Spinal cord (tissue), 9 donors: ENCODE measurements at regions not wholly inside any gene's neighbourhood (a gene's known extent, or its start where the extent isn't known, plus 50 kb on each side); places are given as distances from the start of the nearest gene placed in this dataset.

Experiments used
- DNase-seq, 6 donors: peaks; one replicate each; pipeline versions ENCODE4 v3.0.0 to v3.0.0-alpha.2; 2013 to 2015; ENCODE audit warnings: low spot score in 6 of 6, low read depth in 4 of 6
- H3K27ac ChIP-seq: one replicate; pipeline ENCODE4 v1.5.1; 2013; ENCODE audit warnings: low read depth, low read length, control low read depth
- H3K27me3 ChIP-seq: one replicate; pipeline ENCODE4 v1.6.1; 2013; ENCODE audit warnings: low read length; ENCODE audit not compliant: control insufficient read depth, insufficient read depth
- H3K36me3 ChIP-seq: one replicate; pipeline ENCODE4 v1.6.1; 2013; ENCODE audit warnings: low read length; ENCODE audit not compliant: control insufficient read depth, insufficient read depth
- H3K4me1 ChIP-seq: one replicate; pipeline ENCODE4 v1.6.1; 2013; ENCODE audit warnings: low read length; ENCODE audit not compliant: control insufficient read depth, insufficient read depth
- H3K4me3 ChIP-seq: one replicate; pipeline ENCODE4 v1.5.1; 2013; ENCODE audit warnings: low read depth, low read length, control low read depth
- H3K9me3 ChIP-seq: one replicate; pipeline ENCODE4 v1.6.1; 2013; ENCODE audit warnings: low read length; ENCODE audit not compliant: control insufficient read depth, insufficient read depth
- WGBS: methylation state at CpG from one replicate; pipeline ENCODE4 v1.1.5; 2013; ENCODE audit warnings: missing lambda C conversion rate; ENCODE audit not compliant: insufficient coverage; 5-methylcytosine and 5-hydroxymethylcytosine counted together
- donor health status: healthy.

GRCh38 chr16:48452991-48453760 is 68.0 kb upstream of the SIAH1 start:
- Histone ChIP-seq H3K27me3 (no peaks in the 10 kb centered on the region), H3K36me3 (no peaks in the 10 kb centered on the region), H3K9me3 (no peaks in the 10 kb centered on the region), H3K27ac (no peak overlapping the region), H3K4me1 (no peaks in the 10 kb centered on the region), H3K4me3 (no peak overlapping the region)
- WGBS, result 78% methylated on average over 11 of the region's 11 CpGs
- DNase-seq, result no peak

- H3K4me3 ChIP-seq, result no peak overlapping the region
- H3K27me3 ChIP-seq, result no peaks in the 10 kb centered on the region
- no peaks in the 10 kb centered on the region for H3K4me1 ChIP-seq
- WGBS, result 91% methylated on average over 1 of the region's 8 CpGs
- no peak for DNase-seq
- H3K36me3 ChIP-seq, result no peaks in the 10 kb centered on the region
- H3K27ac ChIP-seq, result no peak overlapping the region
- no peaks in the 10 kb centered on the region for H3K9me3 ChIP-seq
Measured at GRCh38 chr16:48451323-48451722, 66.1 kb upstream of the SIAH1 start.

- H3K4me1 ChIP-seq, result no peaks in the 10 kb centered on the region
- no peaks in the 10 kb centered on the region for H3K27me3 ChIP-seq
- no peaks in the 10 kb centered on the region for H3K36me3 ChIP-seq
- no CpG with 5 or more reads among the region's 1 CpG for WGBS
- H3K4me3 ChIP-seq, result no peak overlapping the region
- H3K9me3 ChIP-seq, result no peaks in the 10 kb centered on the region
- no peak for DNase-seq
- no peak overlapping the region for H3K27ac ChIP-seq
Measured at GRCh38 chr16:48450367-48450766, 65.2 kb upstream of the SIAH1 start.

- Histone ChIP-seq H3K4me1 (no peaks in the 10 kb centered on the region), H3K36me3 (no peaks in the 10 kb centered on the region), H3K27me3 (no peaks in the 10 kb centered on the region), H3K27ac (no peak overlapping the region), H3K9me3 (no peaks in the 10 kb centered on the region), H3K4me3 (no peak overlapping the region)
- WGBS, result 97% methylated on average over 7 of the region's 9 CpGs
- no peak for DNase-seq
Measured at GRCh38 chr16:48448841-48449481, 63.7 kb upstream of the SIAH1 start.

GRCh38 chr16:48447940-48448536 is 62.8 kb upstream of the SIAH1 start:
- no peaks in the 10 kb centered on the region for H3K27me3 ChIP-seq
- no peaks in the 10 kb centered on the region for H3K9me3 ChIP-seq
- DNase-seq, result no peak
- no peak overlapping the region for H3K27ac ChIP-seq
- no peaks in the 10 kb centered on the region for H3K4me1 ChIP-seq
- no peak overlapping the region for H3K4me3 ChIP-seq
- WGBS, result 89% methylated on average over 6 of the region's 7 CpGs
- H3K36me3 ChIP-seq, result no peaks in the 10 kb centered on the region

GRCh38 chr16:48447428-48447827 is 62.2 kb upstream of the SIAH1 start:
- 90% methylated on average over 7 of the region's 8 CpGs for WGBS
- no peak overlapping the region for H3K4me3 ChIP-seq
- no peak for DNase-seq

GRCh38 chr16:48446534-48446920 is 61.3 kb upstream of the SIAH1 start:
- WGBS, result 76% methylated on average over 3 of the region's 5 CpGs
- no peak for DNase-seq
- no peaks in the 10 kb centered on the region for H3K4me1 ChIP-seq
- H3K27me3 ChIP-seq, result no peaks in the 10 kb centered on the region
- no peak overlapping the region for H3K27ac ChIP-seq
- H3K36me3 ChIP-seq, result no peaks in the 10 kb centered on the region
- H3K9me3 ChIP-seq, result no peaks in the 10 kb centered on the region
- no peak overlapping the region for H3K4me3 ChIP-seq

More at GRCh38 chr16:48447428-48447827, 62.2 kb upstream of the SIAH1 start:
- Histone ChIP-seq H3K9me3 (no peaks in the 10 kb centered on the region), H3K27ac (no peak overlapping the region), H3K4me1 (no peaks in the 10 kb centered on the region), H3K27me3 (no peaks in the 10 kb centered on the region), H3K36me3 (no peaks in the 10 kb centered on the region)

- Histone ChIP-seq H3K27ac (no peak overlapping the region), H3K4me3 (no peak overlapping the region), H3K9me3 (no peaks in the 10 kb centered on the region), H3K4me1 (no peaks in the 10 kb centered on the region), H3K36me3 (no peaks in the 10 kb centered on the region), H3K27me3 (no peaks in the 10 kb centered on the region)
- no peak for DNase-seq
- WGBS, result 100% methylated on average over 3 of the region's 8 CpGs
Measured at GRCh38 chr16:48445782-48446533, 60.7 kb upstream of the SIAH1 start.

- no peak overlapping the region for H3K4me3 ChIP-seq
- no peaks in the 10 kb centered on the region for H3K9me3 ChIP-seq
- no peaks in the 10 kb centered on the region for H3K4me1 ChIP-seq
- peak overlapping the region; percentile 67 for H3K27ac ChIP-seq
- H3K36me3 ChIP-seq, result no peaks in the 10 kb centered on the region
- DNase-seq, result no peak
- WGBS, result 66% methylated on average over 4 of the region's 6 CpGs
- no peaks in the 10 kb centered on the region for H3K27me3 ChIP-seq
Measured at GRCh38 chr16:48444574-48444973, 59.4 kb upstream of the SIAH1 start.
